HG03025 (cell line): ENCODE measurements at regions not wholly inside any gene's neighbourhood (a gene's known extent, or its start where the extent isn't known, plus 50 kb on each side); places are given as distances from the start of the nearest gene placed in this dataset.

Experiments
- ATAC-seq: cut with Tn5 transposase; IDR thresholded peaks from one replicate; pipeline ENCODE4 v1.9.1; 2021; ENCODE audit warnings: mild to moderate bottlenecking, moderate library complexity; ENCODE audit not compliant: unreplicated experiment, low FRiP score

GRCh38 chr3:127131424-127132170 lies 61.3 kb upstream of the PRR23E start:
- no peak for ATAC-seq

- no peak for ATAC-seq
Measured at GRCh38 chr3:127132876-127133275, 60.1 kb upstream of the PRR23E start.

DNA sequence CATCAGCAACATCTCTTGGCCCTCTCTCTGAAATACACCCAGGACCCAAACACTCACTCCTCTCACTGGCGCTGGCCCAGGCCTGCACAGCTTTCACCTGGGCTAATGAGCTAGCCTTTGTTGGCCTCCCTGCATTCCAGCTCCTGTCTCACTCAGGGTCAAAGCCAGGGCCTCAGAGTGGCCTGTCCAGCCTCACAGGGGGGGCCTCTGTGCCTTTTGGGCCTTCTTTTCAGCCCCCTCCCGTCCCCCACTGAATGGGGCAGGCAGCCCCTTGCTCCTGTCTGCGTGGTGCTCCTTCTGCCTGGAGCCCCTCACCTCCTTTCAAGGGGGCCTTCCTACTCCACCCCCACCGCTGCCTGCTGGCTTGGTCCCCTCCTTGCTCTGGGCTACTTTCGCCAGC lies 59.0 kb upstream of the PRR23E start:
- ATAC-seq = no peak

DNA sequence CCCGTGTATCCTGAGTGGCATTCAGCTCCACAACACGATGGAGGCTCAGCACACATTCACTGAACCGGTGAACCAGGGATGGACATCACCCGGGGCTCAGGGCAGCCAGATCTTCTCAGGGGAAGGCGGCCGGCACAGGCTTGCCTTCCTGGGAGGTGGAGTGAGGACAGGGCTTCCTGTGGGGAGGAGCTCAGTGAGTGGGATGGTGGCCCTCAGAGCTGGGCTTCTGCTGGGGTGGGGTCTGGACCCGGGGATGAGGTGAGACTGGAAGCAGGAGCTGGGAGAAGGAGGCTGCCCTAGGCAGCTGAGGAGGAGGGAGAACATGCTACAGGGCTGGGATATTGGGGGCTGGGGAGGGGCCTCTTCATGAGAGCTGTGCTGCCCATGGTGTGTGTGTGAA lies 58.5 kb upstream of the PRR23E start:
- ATAC-seq = no peak

DNA sequence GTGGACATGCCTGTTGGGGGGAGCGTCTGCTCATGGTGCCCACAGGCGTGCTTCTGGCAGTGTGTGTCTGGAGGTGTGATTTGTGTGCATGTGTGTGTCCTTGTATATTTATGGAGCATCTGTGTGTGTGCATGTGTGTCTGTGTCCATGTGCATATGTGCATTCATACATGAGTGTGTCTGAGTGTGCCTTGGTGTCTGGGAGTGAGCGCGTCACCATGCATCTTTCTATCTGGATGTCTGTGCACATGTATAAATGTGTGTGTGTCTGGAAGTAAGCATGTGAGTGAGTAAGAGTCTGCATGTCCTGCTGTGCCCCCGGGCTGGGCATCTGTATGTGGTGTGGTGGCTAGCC lies 58.1 kb upstream of the PRR23E start:
- no peak for ATAC-seq

DNA sequence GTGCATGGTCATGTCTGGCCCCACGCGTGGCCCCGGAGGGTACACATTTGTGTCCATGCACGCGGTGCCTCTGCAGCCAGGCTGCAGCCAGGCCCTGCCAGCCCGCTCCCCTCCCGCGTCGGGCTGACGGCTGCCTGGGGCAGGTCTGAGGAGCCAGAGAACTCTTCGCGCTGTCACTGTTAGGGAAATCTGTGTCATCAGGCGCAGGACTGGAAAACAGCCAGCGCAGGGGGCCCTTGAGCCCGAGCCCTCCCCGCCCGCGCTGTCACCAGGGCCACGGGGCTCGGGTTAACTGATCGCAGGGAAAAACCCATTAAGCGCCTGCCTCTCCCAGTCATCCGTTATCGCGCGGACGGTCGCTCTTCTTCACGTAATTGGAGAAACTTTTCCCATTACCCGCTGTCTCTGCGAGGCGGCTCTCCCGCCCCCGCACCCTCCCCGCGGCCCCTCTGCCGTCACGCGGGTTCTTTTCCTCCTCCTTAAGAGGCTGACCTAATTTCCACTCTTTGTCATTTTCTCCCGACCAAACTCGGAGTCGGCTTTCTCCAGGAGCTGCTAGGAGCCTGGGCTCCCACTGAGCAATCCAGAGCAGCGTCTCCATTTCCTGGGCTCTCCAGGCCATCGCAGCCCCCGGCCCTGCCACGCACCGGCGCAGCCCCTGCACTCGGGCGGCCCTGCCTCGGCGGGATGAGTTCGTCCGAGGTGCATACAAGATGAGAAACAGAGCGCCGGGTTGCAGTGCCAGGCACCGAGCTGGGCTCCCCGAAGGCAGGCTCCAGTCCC lies 57.5 kb upstream of the PRR23E start:
- ATAC-seq = no peak

- no peak for ATAC-seq
Measured at GRCh38 chr3:127136024-127136600, 56.8 kb upstream of the PRR23E start.

DNA sequence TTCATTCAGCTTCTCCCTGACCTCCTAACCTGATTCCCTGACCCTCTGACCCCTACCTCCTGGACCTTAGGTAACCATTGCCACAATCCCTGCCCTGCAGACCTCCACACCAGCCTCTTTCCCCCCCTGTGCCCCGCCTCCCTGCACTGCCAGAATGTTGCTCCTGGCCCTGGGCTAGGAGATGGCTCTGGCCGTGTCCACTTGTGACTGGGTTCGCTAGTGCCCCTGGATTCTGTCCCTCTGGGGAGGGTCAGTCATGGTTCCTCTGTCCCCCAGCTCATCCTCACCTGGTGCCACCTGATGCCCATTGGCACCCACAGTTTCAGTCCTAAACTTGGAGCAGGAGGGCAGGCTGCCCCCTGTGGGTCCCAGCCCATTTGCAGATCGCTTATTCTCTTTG lies 56.2 kb upstream of the PRR23E start:
- ATAC-seq = no peak

- no peak for ATAC-seq
Measured at GRCh38 chr3:127137113-127137512, 55.8 kb upstream of the PRR23E start.

- no peak for ATAC-seq
Measured at GRCh38 chr3:127137757-127138536, 55.0 kb upstream of the PRR23E start.

- no peak for ATAC-seq
Measured at GRCh38 chr3:127139601-127140500, 53.1 kb upstream of the PRR23E start.

GRCh38 chr3:127140501-127141460 lies 52.1 kb upstream of the PRR23E start:
- ATAC-seq = no peak

DNA sequence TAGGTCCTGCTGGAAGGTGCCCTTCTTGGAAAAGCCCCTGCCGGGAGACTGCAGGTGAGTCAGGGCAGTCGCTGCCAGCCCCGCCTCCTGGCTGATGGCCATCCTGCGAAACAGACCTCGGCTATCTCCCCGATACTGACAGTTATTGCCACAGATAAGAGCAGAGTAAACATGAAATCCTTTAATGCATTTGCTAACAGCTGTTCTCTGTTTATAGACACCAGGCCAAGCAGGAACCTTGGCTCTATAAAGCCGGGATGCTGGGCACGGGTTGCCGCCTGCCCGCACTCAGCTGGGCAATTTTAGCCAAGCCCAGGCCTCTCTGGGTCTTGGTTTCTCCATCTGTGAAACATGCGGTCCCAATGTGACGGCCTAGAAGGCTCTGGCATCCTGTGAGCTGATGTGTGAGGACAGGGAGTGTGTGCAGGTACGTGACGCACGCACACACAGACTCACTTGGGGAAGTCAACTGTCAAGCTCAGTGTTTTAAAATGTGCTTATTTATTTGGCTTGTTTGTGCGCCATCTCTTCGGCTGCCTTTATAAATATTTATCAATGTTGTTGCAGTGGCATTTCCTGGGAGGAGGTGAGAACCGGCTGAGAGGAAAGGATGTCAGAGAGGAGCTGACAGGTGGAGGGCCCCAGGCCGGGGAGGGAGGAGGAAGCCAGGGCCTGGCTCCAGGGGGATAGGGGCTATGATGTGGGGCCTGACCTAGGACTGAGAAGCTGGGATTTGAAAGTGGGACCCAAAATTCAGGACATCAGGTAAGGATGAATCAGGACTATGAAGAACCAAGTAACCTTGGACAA lies 50.8 kb upstream of the PRR23E start:
- ATAC-seq = no peak
